ENCODE measurements at regions not wholly inside any gene's neighbourhood (a gene's known extent, or its start where the extent isn't known, plus 50 kb on each side); places are given as distances from the start of the nearest gene placed in this dataset.

DNA sequence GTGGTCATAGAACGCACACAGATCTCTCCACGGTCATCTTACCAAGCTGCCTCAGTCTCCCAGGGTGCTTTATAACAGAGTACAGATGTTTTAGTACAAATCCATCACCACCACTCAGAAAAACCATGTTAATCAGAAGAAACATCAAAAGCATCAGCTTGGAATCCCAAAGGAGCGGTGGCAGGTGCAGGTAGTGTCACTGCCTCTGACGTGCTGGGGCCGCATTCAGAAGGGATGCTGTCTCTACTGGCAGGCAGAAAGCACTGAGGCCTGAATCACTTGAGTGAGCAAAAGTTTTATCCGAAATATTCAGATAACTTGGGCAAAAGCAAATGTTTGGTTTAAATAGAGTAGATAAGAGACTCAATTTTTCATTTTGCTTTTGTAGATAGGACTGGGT, 448.4 kb upstream of the ZNF608 start:
- no peak for DNase-seq

DNA sequence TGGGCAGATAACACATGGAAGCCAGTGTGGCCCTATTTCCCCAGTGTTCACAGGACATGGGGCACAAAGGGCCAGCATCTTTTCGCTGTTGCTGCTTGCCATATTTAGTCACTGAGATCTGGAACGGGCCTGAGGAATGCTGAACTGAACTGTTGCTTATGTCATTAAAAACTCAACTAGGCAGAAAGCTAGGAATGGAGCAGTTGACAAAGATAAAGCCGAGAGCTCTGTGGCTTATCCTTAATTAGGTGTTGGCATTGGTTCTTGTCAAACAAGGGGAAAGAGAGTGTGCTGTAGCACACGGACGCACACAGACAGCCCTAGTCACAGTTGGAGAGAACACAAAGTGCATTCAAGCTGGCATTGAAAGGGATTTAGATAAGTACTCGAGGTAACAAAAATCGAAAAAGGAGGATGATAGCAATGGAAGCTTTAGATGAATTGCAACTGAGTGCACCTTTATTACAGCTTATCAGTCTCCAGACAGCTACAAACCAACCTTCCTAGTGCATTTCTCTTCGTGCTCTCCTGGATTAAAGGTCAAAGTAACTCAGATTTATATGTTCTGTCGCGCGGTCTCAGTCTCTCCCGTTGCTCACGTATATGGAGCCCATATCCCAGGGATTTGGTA, 450.2 kb upstream of the ZNF608 start:
- DNase-seq = peak; percentile 77

DNA sequence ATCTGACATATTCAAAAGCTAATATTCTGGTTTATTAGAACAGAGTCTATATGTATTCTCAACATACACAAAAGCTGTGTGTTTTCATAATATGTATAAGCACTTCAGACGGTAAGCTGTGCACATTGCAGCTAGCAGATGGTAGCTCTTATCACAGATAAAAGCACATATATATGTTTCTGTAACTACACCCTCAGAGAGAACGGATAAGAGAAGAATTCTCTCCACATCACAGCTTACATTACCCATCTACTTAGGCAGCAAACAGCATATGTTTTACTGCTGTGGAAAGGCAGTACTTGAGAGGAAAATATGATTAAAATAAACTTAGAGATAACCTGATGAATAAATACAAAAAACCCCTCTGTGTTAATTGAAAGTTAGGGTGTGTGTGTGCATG, 450.9 kb upstream of the ZNF608 start:
- DNase-seq = peak; percentile 58

DNA sequence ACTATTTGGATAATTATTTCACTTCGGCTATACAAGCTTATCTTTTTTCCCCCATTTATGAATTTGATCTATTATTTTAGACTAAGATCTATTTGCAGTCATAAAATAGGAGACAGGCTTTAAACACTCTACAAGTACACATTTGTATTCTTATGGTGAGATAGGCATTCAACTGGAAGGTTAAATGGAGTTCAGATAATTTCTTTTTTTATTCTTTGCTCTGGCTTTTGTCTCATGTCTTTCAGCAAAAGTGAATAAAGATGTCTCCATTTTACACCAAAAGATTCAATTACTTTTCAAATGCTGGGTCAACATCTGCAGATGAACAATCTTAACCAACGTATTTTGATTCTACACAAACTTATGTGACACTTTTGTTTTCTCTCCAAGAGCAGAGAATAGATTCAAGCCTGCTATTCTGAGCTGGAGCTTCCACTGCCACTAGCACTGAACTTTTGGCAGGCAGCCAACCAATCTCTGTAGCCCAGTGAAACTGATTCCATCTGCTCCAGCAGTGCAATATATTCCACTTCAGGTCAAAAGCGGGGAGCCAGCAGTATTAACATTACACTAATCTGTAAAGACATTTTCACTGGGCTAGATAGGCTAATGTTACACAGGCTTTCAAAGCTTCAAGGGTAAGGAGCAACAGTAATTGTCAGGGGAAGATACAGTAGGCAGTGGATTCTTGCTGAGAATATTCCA, 452.0 kb upstream of the ZNF608 start:
- peak; percentile 94 for DNase-seq

DNA sequence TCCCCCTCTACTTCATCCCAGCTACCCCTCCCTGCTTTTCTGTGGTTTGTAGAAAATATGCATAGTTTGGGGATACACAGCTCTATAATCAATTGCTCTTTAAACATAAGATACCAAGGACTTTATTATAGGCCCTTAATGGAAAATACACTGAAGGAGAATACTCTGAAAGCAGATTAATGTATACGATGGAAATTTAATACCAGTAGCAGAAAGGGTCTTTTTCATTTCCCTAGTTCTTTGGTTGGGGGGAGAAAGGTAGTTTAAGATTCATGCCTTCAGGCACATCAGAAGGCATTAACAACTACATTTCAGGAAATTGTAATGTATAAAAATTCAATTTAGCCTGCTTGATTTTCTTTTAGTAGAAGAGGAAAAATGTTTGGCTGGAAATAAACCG, 452.9 kb upstream of the ZNF608 start:
- no peak for DNase-seq

DNA sequence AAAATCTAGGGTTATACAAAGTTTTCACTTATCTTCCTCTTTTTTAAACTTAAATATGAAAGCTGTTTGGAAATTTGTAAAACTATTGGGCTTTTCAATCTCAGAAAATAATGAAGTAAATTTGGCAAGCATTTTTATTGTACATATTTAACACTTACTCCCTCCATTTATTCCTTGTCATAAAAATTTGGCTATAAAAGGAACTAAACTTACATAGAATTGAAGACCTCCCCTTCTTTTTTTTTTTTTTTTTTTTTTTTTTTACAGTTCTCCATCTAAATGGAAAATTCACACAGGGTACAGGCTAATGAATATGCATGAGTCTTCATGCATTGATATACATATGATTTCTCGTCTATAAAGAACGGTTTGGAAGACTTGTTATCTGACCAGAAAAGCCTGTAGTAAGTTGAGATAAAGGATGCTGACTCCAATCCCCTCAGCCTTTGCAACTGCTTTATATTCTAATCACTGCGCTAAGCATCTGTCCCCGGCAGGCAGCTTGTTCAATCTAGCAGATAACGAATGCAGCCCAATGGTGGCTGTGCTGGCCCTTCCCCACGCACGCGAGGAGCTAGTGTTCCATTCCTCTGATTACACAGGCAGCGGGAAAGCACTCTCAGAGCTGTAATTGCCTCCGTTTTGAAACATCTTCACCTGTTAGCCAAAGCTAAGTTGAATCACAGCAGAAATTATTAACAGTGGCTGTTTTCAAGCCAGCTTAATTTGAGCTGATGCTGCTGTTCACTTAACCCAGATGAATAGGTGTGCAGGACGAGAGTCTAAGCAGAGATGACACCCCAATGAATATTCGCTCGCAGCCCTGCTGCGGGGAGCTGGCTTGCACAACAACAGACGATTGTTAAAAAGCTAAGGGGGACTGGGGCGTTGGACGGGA, 453.8 kb upstream of the ZNF608 start:
- peak; percentile 84 for DNase-seq

DNA sequence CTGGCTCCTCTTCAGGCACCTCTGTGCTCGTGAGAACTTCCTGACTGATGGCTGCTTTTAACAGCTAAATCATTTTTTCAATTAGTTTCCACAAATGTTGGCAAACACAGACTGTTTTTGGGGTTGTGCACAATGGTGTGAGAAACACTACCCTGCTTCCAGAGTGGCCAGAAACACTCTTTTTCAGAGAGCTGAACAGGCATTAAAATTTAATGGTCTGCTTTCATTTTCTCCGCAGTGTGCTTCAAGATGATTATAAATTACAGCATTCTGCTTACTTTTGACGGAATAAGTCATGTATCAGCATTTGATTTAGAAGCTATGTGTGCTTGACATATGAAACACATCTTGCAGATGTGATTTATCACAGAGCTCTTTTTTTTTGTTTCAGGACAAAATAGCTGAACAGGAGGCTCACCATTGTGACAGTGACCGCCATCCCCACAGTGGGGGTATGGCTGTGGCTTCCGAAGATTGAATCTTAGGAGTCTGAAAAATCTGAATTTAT, 454.5 kb upstream of the ZNF608 start:
- no peak for DNase-seq

DNA sequence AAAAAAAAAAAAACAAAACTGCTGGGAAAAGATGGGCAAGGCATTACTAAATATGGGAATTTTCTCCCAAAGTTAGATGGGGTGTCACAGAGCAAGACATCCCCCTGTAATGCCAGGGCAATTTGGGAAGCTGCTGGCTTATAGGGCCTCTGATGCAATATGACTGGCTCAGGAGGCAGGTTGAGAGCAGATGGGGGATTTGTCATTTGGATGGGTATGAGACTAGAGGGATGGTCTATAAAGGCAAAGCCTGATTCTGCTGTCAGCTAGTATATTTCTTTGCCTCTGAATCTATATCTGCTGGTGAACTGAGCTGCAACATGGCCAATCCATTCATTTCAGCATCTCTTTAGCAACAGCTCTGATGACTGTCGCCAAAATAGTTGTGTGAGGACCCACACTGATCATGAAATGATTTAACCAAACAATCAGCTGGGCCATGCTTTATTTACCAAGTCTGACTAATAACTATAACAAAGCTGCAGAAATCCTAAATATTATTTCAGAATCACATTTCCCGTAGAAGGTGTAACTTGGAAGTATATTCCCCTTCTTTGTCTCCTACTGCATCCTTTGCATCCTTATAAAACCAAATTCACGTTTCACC, 455.1 kb upstream of the ZNF608 start:
- no peak for DNase-seq

DNA sequence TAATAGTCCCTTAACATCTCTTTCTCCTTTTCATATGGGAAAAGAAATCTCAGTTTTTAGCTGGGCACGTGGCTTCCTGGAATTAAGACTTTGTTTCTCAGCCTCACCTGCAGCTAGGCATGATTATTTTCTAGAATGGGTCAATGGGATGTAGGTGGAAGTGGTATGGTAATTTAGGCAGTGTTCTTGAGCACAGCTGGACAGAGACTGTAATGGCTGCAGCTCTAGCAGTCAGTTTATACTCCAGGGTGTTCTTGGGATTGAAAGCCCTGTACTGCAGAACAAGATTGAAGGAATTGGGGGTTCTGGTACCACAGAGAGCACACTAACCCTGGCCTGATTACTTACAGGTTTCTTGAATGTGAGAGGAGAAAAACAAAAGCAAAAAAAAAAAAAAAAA, 455.9 kb upstream of the ZNF608 start:
- DNase-seq = no peak

DNA sequence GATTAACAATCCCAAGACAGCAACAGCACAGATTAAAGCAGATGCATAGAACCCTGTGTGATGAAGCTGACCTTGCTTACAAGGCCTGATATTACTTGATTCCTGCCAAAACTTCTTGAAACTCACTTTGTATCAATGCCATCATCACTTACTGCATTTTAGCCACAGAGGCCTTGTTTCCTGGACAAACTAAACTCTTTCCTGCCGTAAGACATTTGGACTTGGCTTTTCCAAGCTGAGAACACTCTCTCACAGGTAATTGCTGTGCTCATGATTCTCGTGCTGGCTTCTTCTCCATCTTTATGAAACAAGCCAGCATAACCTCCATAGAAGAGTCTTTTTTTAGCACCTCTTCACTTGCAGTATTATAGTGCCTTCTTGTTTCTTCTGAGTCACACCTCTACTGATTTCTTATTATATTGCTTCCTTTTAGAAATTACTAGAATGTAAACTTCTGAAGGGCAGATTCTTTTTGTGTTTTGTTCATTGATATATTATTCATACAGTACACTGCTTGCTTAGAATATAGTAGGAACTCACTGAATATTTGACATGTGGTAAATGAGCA, 456.5 kb upstream of the ZNF608 start:
- no peak for DNase-seq

DNA sequence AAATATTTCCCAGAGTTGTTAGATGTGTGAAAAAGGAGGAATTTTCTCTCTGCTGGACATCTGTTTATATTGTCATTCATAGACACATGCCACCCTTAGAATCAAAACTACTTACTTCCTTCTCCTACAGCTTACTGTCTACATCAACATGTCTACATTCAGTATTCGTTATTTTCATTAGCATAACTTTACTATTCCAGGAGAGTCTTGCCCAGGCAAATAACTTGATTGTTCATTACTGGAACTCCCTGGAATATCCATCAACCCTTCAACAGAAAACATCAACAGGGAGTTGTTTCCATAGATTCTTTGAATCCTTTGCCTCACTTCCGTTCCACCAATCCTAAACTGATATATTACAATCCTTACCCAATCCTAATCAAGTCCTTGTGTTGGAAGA, 457.5 kb upstream of the ZNF608 start:
- no peak for DNase-seq

DNA sequence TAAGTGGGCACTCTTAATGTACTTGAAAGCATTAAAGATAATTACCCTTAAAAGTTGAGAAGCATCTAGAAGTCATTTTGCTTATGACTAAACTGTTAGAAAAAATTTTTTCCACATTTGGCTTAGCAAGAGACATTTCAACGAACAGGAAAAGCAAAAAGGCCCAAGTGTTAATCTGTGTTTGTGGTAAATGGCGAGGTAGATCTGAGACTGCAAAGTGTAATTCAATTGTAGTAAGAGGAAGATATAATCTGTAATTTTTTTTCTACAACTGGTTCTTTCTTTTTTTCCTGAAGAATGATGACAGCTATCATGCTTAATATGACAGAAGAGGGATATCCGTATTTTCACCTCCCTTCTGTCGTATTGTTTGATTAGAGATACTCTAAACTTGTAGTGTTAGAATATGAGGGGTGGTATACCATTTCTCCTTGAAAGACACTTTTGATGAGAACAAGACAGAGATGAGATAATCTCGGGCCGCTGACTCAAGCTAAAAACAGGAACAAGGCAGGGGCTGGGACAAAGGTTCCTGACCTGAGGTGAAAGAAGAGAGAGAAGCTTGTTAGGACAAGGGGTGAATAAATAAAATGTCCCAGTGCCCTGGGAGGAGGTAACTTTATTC, 459.3 kb upstream of the ZNF608 start:
- no peak for DNase-seq

DNA sequence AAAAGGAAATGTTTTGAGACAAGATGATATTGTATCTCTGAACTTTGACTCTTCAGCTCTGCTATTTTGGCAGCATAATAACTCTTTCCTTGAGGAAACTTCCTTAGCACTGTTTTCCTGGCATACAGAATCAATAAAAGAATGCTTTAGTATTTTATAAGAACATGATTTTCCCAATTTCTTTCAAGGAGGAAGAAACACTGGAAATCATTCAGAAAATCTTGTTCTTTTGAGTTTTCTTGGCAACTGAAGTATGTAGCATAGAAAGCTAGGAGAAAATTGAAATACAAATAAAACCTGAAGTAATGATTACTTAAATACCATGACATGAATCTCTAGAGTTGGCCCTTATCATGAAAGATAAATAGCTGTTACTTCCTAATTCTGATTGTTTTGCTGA, 461.4 kb upstream of the ZNF608 start:
- DNase-seq = no peak

DNA sequence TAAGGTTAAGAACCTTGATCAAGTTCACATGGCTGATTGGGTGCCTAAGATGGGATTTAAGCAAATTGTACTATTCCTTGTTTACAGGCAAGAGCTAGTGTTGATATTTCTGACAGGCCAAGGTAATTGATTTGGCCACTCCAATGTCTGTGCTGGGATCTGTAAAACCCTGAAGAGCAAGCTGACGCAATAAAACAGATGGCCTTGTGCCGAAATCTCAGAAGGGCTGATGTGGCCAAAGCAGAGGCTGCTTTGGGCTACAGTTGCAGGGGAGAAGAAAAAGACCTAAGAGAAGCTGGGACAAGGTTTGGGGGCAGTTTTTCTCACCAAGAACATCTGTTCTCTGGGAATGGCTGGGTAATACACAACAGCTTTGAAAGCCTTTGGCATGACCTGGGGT, 463.2 kb upstream of the ZNF608 start:
- no peak for DNase-seq

DNA sequence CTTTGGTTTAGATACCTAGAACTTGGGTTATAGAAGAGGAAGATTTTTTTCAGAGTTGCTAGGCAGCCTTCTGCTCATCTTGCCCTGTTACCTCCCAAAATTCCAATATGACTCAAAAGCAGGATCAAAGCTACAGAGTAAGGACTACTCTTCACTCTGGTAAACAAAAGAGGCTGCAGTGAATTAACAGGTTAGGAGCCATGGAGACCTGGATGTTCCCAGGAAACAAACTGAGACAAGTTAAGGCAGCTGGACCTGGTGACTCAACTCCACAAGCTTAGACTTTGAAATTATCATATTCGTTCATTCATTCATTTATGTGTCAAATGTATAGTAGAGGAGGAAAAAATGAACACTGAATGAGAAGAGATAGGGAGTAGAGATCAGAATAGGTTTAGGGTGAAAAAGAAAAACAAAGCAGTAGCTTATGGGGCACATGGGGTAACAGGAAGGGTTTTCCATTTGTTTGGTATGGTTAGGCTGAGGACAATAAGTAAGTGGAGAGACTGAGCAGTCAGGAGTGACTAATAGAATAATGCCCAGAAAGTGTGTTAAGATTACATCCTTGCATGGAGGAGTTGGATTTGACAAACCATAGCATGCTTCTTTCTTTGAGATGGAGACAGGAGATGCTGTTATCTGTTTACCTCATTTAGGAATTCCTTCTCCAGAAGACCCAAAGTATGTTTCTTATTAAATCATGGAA, 464.0 kb upstream of the ZNF608 start:
- DNase-seq = no peak

DNA sequence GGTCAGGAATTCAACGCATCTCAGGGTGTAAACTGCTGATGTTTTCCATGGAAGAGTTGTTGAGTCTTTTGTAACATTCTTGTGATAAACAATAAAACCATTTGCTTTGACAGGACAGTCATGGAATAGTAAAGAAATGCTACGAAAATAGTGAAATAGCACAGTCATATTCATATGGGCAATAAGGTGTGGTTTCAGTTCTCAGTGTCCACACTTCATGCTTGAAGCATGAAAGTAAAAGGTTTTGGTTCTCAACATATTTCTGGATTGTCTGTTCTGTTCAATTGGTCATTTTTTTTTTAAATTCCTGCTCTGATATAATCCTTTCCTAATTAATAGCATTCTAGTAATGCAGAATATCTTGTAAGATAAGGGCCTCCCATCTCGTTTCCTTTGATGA, 467.6 kb upstream of the ZNF608 start:
- no peak for DNase-seq

DNA sequence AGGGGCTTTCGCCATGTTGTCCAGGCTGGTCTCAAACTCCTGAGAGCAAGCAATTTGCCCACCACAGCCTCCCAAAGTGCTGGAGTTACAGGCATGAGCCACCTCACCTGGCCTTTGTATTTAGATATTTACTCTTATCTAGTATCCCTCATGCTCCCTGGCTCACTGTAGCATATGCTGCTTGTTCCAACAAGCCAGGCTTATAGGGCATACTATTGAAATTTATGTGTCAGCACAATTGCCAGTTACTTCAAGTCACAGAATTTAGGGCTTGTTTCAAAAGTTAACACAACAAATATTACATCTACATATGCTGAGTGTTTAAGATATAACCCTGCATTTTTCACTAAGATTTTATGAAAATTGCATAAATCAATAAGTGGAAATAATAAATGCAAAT, 469.2 kb upstream of the ZNF608 start:
- DNase-seq = no peak

DNA sequence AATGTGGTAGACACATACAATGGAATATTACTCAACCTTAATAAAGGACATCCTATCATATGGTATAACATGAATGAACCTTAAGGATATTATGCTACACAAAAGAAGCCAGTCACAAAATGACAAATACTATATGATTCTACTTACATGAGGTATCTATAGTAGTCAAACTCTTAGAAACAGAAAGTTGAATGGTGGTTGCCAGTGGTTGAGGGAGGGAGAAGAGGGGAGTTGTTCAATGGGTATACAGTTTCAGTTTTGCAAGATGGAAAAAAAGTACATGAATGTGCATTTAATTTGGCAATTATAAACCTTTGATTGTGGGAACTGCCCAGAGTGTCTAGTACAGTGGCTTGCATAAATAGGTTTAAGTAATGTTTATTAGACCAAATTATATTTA, 473.3 kb upstream of the ZNF608 start:
- no peak for DNase-seq

DNA sequence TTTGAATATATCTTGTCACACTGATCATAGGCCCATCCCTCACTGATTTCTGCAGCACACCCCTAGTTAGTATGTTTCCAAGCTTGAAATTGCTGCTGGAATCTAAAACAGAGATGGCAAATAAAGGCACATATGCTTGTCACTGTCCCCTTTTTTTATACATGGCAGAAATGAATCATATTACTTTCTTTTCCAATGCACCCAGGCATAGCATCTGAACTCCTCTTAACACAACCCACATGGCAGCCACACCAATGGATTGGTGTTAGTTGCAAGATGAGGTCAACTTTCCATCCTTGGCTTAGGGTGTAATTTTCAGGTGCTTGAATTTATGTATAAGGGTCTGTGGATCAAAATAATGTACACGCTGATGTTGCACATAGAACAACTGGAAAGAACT, 473.8 kb upstream of the ZNF608 start:
- no peak for DNase-seq

DNA sequence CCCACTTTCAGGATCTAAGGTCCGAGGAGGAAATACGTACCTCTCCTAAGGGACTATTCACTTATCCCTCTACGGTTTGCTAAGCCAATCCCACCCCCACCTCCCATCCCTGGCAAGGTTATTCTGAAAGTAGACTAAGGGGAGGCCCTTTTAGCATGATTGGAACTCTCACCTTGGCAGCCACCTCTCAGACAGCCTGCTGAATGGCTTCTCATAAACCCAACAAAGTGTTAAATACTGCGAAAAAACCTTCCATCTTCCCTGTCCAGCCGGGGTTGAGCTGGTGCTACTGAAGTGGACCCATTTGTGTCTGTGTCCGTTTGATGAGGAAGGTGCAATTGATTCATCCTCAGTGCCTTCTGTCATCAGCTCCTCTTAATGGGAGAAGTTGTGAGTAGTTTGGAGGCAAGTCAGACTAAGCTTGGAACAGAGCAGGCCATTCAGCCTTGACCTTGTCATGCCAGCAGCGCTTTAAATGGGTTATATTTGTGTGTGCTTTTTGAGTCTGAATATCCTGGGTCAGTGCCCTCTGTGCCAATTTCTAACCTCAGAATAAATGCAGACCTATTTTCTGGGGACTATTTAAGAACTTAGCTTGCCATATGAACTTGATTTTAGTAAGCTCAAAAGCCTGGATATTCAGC, 476.3 kb upstream of the ZNF608 start:
- no peak for DNase-seq

DNA sequence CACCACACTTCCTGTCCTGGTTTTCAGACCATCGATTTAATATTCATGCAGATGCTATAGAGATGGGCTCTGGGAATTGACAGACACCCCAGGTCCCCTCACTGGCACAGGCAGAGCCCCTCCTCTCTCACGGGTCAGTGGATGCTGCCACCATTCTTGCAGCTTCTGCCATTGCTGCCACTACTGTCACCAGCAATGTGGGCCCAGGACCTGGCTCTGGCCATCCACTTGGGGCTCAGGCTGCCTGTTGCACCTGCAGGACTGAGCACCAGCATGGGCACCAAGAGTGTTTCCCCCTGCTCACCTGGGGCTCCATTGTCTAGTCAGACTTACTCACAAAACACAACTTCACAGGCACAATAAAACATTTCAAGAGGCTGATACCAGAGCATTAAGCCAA, 479.0 kb upstream of the ZNF608 start:
- DNase-seq = no peak
